GM04503 (cell line): ENCODE measurements at regions not wholly inside any gene's neighbourhood (a gene's known extent, or its start where the extent isn't known, plus 50 kb on each side); places are given as distances from the start of the nearest gene placed in this dataset.
"Not testable (repeated sequence)": the region's sequence is repeated elsewhere in the genome, so short reads cannot be mapped to it uniquely, and the experiment has no call there.

Experiments
- DNase-seq: peaks from one replicate; pipeline ENCODE4 v3.0.0-alpha.2; 2012; ENCODE audit warnings: low read depth

- DNase-seq: no peak
Measured at GRCh38 chr5:57940236-57940635, 457.6 kb upstream of the ACTBL2 start.

- DNase-seq: no peak
Measured at GRCh38 chr5:57939771-57940170, 457.2 kb upstream of the ACTBL2 start.

GRCh38 chr5:57939335-57939734 lies 456.7 kb upstream of the ACTBL2 start:
- no peak for DNase-seq

- no peak for DNase-seq
Measured at GRCh38 chr5:57938174-57938557, 455.6 kb upstream of the ACTBL2 start.

GRCh38 chr5:57937501-57938173 lies 455.0 kb upstream of the ACTBL2 start:
- DNase-seq: no peak

- no peak for DNase-seq
Measured at GRCh38 chr5:57937025-57937424, 454.4 kb upstream of the ACTBL2 start.

GRCh38 chr5:57932761-57933160 lies 450.1 kb upstream of the ACTBL2 start:
- DNase-seq: no peak

- no peak for DNase-seq
Measured at GRCh38 chr5:57931807-57932206, 449.2 kb upstream of the ACTBL2 start.

GRCh38 chr5:57931352-57931751 lies 448.7 kb upstream of the ACTBL2 start:
- DNase-seq: no peak

- no peak for DNase-seq
Measured at GRCh38 chr5:57929271-57929670, 446.7 kb upstream of the ACTBL2 start.

- DNase-seq: not testable (repeated sequence)
Measured at GRCh38 chr5:57923094-57923493, 440.5 kb upstream of the ACTBL2 start.

- no peak for DNase-seq
Measured at GRCh38 chr5:57917004-57917403, 434.4 kb upstream of the ACTBL2 start.

- DNase-seq: no peak
Measured at GRCh38 chr5:57915536-57915935, 432.9 kb upstream of the ACTBL2 start.

GRCh38 chr5:57911438-57911837 lies 428.8 kb upstream of the ACTBL2 start:
- DNase-seq: no peak

- no peak for DNase-seq
Measured at GRCh38 chr5:57906671-57907070, 424.1 kb upstream of the ACTBL2 start.

- no peak for DNase-seq
Measured at GRCh38 chr5:57903458-57903857, 420.8 kb upstream of the ACTBL2 start.

- no peak for DNase-seq
Measured at GRCh38 chr5:57902095-57902494, 419.5 kb upstream of the ACTBL2 start.

GRCh38 chr5:57900381-57900944 lies 417.9 kb upstream of the ACTBL2 start:
- DNase-seq: no peak

- DNase-seq: no peak
Measured at GRCh38 chr5:57896576-57896975, 414.0 kb upstream of the ACTBL2 start.

GRCh38 chr5:57895766-57896165 lies 413.2 kb upstream of the ACTBL2 start:
- no peak for DNase-seq

GRCh38 chr5:57893926-57894325 lies 411.3 kb upstream of the ACTBL2 start:
- no peak for DNase-seq

- no peak for DNase-seq
Measured at GRCh38 chr5:57891443-57891842, 408.8 kb upstream of the ACTBL2 start.

GRCh38 chr5:57889558-57889957 lies 406.9 kb upstream of the ACTBL2 start:
- DNase-seq: peak; percentile 61
